SU-DHL-6 (cell line): ENCODE measurements at regions not wholly inside any gene's neighbourhood (a gene's known extent, or its start where the extent isn't known, plus 50 kb on each side); places are given as distances from the start of the nearest gene placed in this dataset.

Experiments
- EZH2phosphoT487 ChIP-seq: fragments of 200-600 bp; sonication (generic), shearing (Covaris generic); conservative IDR thresholded peaks from 2 replicates; pipeline ENCODE4 v1.6.1; 2018; ENCODE audit warnings: mild to moderate bottlenecking, antibody characterized with exemption, low read length, moderate library complexity, mixed read lengths
- TF ChIP-seq, protein P1 (sequence below): fragments of 200-600 bp; sonication (generic); IDR thresholded peaks from one replicate; pipeline ENCODE4 v1.5.1; 2017; ENCODE audit warnings: antibody characterized with exemption, mild to moderate bottlenecking, low read length, moderate library complexity; ENCODE audit not compliant: insufficient read depth, poor library complexity, severe bottlenecking

DNA sequence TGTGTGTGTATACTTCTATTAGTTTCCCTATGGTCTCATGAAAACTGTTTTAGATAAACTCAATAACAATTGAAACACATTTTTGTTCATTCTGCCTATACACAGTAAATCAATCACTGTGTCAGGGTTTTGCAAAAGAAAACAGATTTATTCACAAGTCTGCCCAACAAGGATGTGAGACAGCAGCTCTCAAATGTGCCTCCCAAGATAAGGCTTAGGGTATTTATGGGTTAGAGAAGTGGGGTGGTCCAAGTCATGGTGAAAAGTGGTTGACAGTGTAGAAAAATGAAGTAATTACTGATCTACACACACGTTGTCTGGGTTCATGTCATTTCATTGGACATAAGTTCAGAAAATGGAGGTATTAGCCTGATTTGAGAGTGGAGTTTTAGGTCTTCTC, 844.6 kb downstream of the SLITRK6 start:
- TF ChIP-seq, protein P1, sequence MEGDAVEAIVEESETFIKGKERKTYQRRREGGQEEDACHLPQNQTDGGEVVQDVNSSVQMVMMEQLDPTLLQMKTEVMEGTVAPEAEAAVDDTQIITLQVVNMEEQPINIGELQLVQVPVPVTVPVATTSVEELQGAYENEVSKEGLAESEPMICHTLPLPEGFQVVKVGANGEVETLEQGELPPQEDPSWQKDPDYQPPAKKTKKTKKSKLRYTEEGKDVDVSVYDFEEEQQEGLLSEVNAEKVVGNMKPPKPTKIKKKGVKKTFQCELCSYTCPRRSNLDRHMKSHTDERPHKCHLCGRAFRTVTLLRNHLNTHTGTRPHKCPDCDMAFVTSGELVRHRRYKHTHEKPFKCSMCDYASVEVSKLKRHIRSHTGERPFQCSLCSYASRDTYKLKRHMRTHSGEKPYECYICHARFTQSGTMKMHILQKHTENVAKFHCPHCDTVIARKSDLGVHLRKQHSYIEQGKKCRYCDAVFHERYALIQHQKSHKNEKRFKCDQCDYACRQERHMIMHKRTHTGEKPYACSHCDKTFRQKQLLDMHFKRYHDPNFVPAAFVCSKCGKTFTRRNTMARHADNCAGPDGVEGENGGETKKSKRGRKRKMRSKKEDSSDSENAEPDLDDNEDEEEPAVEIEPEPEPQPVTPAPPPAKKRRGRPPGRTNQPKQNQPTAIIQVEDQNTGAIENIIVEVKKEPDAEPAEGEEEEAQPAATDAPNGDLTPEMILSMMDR: no peak
- TF ChIP-seq EZH2phosphoT487: no peak
